Ovary (tissue), 3 donors: ENCODE measurements at regions not wholly inside any gene's neighbourhood (a gene's known extent, or its start where the extent isn't known, plus 50 kb on each side); places are given as distances from the start of the nearest gene placed in this dataset.

Source experiments
- CTCF ChIP-seq, 3 donors: fragments of 450-650 bp in 2 of 3; fragments of 200-600 bp in 1 of 3; IDR thresholded peaks; one replicate each; pipeline versions ENCODE4 v1.5.1 to v1.8.0; 2016 to 2022; ENCODE audit warnings: antibody characterized with exemption in 3 of 3, mild to moderate bottlenecking in 1 of 3
- POLR2A ChIP-seq: fragments of 450-650 bp; IDR thresholded peaks from one replicate; pipeline ENCODE4 v1.6.1; 2017; ENCODE audit warnings: antibody characterized with exemption, mild to moderate bottlenecking, moderate library complexity
- donor health status: DM: no; HTN: no; CAD: no.

DNA sequence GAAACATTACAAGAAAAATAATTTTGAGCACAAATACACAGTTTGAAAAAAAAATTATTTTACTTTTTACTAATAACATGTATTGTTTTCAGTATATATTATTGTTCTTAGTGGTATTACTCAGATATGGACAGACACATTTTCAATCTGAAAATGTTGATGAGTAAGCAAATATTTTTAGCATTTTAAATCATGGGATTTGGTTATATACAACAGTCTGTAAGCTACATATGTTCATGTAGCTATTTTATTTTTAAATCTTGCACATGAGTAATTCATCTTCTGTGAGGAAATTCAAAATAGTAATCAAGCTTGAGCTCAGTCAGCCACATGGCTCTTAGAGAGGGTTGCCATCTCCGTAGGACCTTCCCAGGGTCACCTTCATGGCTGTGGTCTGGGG, 471.9 kb downstream of the QKI start:
- TF ChIP-seq POLR2A (no peak), CTCF (IDR thresholded peaks at IDR 0.05) (no peak)
